Loucy (cell line): ENCODE measurements at regions not wholly inside any gene's neighbourhood (a gene's known extent, or its start where the extent isn't known, plus 50 kb on each side); places are given as distances from the start of the nearest gene placed in this dataset.

Experiments used
- H2AFZ ChIP-seq: fragments of 200-600 bp; sonication (generic); 2 replicates; pipeline ENCODE4 v1.6.0; 2016; ENCODE audit warnings: antibody characterized with exemption, mild to moderate bottlenecking, low read length, moderate library complexity
- H3F3A ChIP-seq: fragments of 200-600 bp; 2 replicates; pipeline ENCODE4 v1.6.0; 2016; ENCODE audit warnings: antibody characterized with exemption, low read depth, mild to moderate bottlenecking
- H3K27me3 ChIP-seq: fragments of 200-600 bp; sonication (generic); 2 replicates; pipeline ENCODE4 v1.6.1; 2014; ENCODE audit warnings: low read length, mild to moderate bottlenecking; ENCODE audit not compliant: insufficient read depth, poor library complexity, severe bottlenecking
- H3K36me3 ChIP-seq: fragments of 200-600 bp; sonication (generic); 2 replicates; pipeline ENCODE4 v1.6.1; 2016; ENCODE audit warnings: low read length; ENCODE audit not compliant: insufficient read depth
- H3K4me1 ChIP-seq: fragments of 200-600 bp; sonication (generic); 2 replicates; pipeline ENCODE4 v1.5.1; 2014; ENCODE audit warnings: low read length, mild to moderate bottlenecking; ENCODE audit not compliant: insufficient read depth, poor library complexity, severe bottlenecking
- H3K4me2 ChIP-seq: fragments of 200-600 bp; sonication (generic); 2 replicates; pipeline ENCODE4 v1.6.0; 2014; ENCODE audit warnings: antibody characterized with exemption, low read length, low read depth, mild to moderate bottlenecking; ENCODE audit not compliant: poor library complexity, severe bottlenecking
- H3K4me3 ChIP-seq: fragments of 200-600 bp; sonication (generic); 2 replicates; pipeline ENCODE4 v1.5.1; 2014; ENCODE audit warnings: low read length, mild to moderate bottlenecking, mixed read lengths; ENCODE audit not compliant: poor library complexity, severe bottlenecking
- H3K79me2 ChIP-seq: fragments of 200-600 bp; sonication (generic); 2 replicates; pipeline ENCODE4 v1.6.1; 2014; ENCODE audit warnings: low read length; ENCODE audit not compliant: insufficient read depth
- H3K9ac ChIP-seq: fragments of 200-600 bp; sonication (generic); 2 replicates; pipeline ENCODE4 v1.6.0; 2014; ENCODE audit warnings: mild to moderate bottlenecking, low read depth, low read length, moderate library complexity; ENCODE audit not compliant: poor library complexity, severe bottlenecking
- H3K9me2 ChIP-seq: fragments of 200-600 bp; sonication (generic); replicated peaks from 2 replicates; pipeline ENCODE4 v1.6.1; 2016; ENCODE audit warnings: low read depth, low read length, mixed read lengths
- H3K9me3 ChIP-seq: fragments of 200-600 bp; sonication (generic); 2 replicates; pipeline ENCODE4 v1.6.1; 2014; ENCODE audit warnings: mild to moderate bottlenecking, antibody characterized with exemption, low read length, low read depth; ENCODE audit not compliant: insufficient read depth
- H4K20me1 ChIP-seq: fragments of 200-600 bp; sonication (generic); 2 replicates; pipeline ENCODE4 v1.6.0; 2014; ENCODE audit warnings: antibody characterized with exemption, low read length, mild to moderate bottlenecking; ENCODE audit not compliant: insufficient read depth, poor library complexity, severe bottlenecking
- EZH2phosphoT487 ChIP-seq: fragments of 200-600 bp; IDR thresholded peaks from 2 replicates; pipeline ENCODE4 v1.6.1; 2018; ENCODE audit warnings: antibody characterized with exemption, mild to moderate bottlenecking, moderate library complexity, borderline replicate concordance
- TF ChIP-seq, protein P1 (sequence below): fragments of 200-600 bp; sonication (generic); conservative IDR thresholded peaks from 2 replicates; pipeline ENCODE4 v1.5.1; 2014; ENCODE audit warnings: mild to moderate bottlenecking, antibody characterized with exemption, low read length

- H4K20me1 ChIP-seq = no peaks in the 10 kb centered on the region
- no peaks in the 10 kb centered on the region for H3K36me3 ChIP-seq
- H3K4me1 ChIP-seq = no peaks in the 10 kb centered on the region
- no peak overlapping the region for H3K4me3 ChIP-seq
- no peak for TF ChIP-seq EZH2phosphoT487
- TF ChIP-seq, protein P1, sequence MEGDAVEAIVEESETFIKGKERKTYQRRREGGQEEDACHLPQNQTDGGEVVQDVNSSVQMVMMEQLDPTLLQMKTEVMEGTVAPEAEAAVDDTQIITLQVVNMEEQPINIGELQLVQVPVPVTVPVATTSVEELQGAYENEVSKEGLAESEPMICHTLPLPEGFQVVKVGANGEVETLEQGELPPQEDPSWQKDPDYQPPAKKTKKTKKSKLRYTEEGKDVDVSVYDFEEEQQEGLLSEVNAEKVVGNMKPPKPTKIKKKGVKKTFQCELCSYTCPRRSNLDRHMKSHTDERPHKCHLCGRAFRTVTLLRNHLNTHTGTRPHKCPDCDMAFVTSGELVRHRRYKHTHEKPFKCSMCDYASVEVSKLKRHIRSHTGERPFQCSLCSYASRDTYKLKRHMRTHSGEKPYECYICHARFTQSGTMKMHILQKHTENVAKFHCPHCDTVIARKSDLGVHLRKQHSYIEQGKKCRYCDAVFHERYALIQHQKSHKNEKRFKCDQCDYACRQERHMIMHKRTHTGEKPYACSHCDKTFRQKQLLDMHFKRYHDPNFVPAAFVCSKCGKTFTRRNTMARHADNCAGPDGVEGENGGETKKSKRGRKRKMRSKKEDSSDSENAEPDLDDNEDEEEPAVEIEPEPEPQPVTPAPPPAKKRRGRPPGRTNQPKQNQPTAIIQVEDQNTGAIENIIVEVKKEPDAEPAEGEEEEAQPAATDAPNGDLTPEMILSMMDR = no peak
- H3K9ac ChIP-seq = no peak overlapping the region
- H3K9me2 ChIP-seq = no peaks in the 10 kb centered on the region
- no peak overlapping the region for H2AFZ ChIP-seq
- no peaks in the 10 kb centered on the region for H3F3A ChIP-seq
- H3K27me3 ChIP-seq = no peaks in the 10 kb centered on the region
- no peak overlapping the region for H3K4me2 ChIP-seq
- H3K79me2 ChIP-seq = no peaks in the 10 kb centered on the region
- H3K9me3 ChIP-seq = no peaks in the 10 kb centered on the region
These were observed 257.5 kb upstream of the TCF21 start for GRCh38 chr6:133631421-133631820.

GRCh38 chr6:133632206-133632605 is 256.7 kb upstream of the TCF21 start:
- H2AFZ ChIP-seq = no peak overlapping the region

DNA sequence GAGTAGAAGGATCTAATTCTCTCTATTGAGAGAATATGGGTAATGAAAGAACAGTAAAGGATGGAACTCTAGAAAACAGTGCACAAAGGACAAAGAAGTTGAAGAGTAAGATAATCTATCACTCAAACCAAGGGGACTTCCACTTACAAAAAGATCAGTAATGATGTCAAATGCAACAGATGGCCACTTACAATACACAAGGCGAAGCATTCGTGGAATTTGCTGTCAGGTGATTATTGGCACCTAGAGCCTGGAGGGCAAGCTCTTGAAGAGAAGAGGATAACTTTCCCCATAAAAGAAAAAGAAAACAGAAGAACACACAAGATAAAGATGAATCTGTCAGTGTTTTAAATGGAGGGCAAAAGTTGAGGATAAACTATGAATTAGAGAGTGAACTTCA is 256.0 kb upstream of the TCF21 start:
- TF ChIP-seq, protein P1 = no peak
- no peak for TF ChIP-seq EZH2phosphoT487
- Histone ChIP-seq H3K9me3 (no peaks in the 10 kb centered on the region), H3K36me3 (no peaks in the 10 kb centered on the region), H2AFZ (no peak overlapping the region), H4K20me1 (no peaks in the 10 kb centered on the region), H3K9ac (no peak overlapping the region), H3K4me1 (no peaks in the 10 kb centered on the region), H3K4me2 (no peak overlapping the region), H3K27me3 (no peaks in the 10 kb centered on the region), H3K4me3 (no peak overlapping the region), H3K79me2 (no peaks in the 10 kb centered on the region), H3F3A (no peaks in the 10 kb centered on the region), H3K9me2 (no peaks in the 10 kb centered on the region)

More at GRCh38 chr6:133632206-133632605, 256.7 kb upstream of the TCF21 start:
- TF ChIP-seq, protein P1 = no peak
- TF ChIP-seq EZH2phosphoT487 = no peak
- Histone ChIP-seq H3K4me1 (no peaks in the 10 kb centered on the region), H3K36me3 (no peaks in the 10 kb centered on the region), H3K4me3 (no peak overlapping the region), H3K27me3 (no peaks in the 10 kb centered on the region), H3K79me2 (no peaks in the 10 kb centered on the region), H3K9ac (no peak overlapping the region), H3F3A (no peaks in the 10 kb centered on the region), H3K9me3 (no peaks in the 10 kb centered on the region), H4K20me1 (no peaks in the 10 kb centered on the region), H3K4me2 (no peak overlapping the region), H3K9me2 (no peaks in the 10 kb centered on the region)
